Esophagus mucosa (tissue), 1 donor: ENCODE measurements at regions not wholly inside any gene's neighbourhood (a gene's known extent, or its start where the extent isn't known, plus 50 kb on each side); places are given as distances from the start of the nearest gene placed in this dataset.

Experiments used
- ATAC-seq: fragments of 200-7000 bp; cut with Tn5 transposase; one replicate; pipeline ENCODE4 v1.9.1; 2020
- donor health status: DM: yes; HTN: yes; CAD: no.

- no peak for ATAC-seq
Measured at GRCh38 chr3:35524856-35525255, 114.5 kb upstream of the ARPP21 start.

DNA sequence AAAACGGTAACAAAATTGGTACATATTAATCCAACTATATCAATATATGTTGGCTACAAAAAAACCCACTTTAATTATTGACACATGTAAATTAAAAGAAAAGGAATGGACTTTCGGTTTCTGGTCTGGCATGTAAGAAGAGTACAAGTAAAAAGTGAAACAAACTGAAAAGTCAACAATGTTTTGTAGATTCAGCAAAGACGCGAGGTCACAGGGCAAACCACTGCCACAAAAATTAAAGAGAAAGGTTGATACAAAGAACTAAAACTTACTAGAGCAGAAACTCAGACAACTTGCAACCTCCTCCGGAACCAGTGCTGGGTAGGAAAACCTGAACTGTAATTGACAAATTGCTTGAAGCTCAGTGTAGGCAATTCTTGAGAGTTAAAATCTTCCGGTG is 110.6 kb upstream of the ARPP21 start:
- no peak for ATAC-seq

GRCh38 chr3:35529337-35529736 is 110.0 kb upstream of the ARPP21 start:
- no peak for ATAC-seq

DNA sequence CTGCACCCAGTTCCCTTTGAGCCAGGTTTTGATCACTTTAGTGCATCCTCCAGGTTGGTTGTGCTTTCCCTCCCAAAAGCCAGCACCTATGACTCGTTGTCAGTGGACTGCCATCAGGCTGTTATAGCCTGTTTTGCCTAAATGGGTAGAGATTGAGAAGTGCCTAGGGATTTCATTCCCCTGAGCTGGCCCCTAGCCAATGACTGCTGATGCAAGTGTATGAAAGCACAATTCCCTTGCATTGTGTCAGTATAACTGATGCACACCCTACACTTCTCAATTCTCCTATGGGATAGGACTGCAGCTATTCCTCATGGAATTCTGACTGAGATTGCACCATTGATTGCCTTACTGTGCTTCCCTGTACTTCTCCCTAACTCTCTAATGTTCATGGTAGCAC is 102.1 kb upstream of the ARPP21 start:
- no peak for ATAC-seq

- ATAC-seq = no peak
Measured at GRCh38 chr3:35544976-35545375, 94.3 kb upstream of the ARPP21 start.

GRCh38 chr3:35549690-35550089 is 89.6 kb upstream of the ARPP21 start:
- no peak for ATAC-seq

GRCh38 chr3:35562141-35562540 is 77.2 kb upstream of the ARPP21 start:
- no peak for ATAC-seq

GRCh38 chr3:35565048-35565447 is 74.3 kb upstream of the ARPP21 start:
- no peak for ATAC-seq
